T-cell (primary cell): ENCODE measurements at regions not wholly inside any gene's neighbourhood (a gene's known extent, or its start where the extent isn't known, plus 50 kb on each side); places are given as distances from the start of the nearest gene placed in this dataset.
"Not testable (repeated sequence)": the region's sequence is repeated elsewhere in the genome, so short reads cannot be mapped to it uniquely, and the experiment has no call there.

Experiments used
- ATAC-seq, 4 experiments: fragments of 200-7000 bp in 3 of 4; fragments of 150-1000 bp in 1 of 4; cut with Tn5 transposase; replicated peaks in 1 of 4; 1 replicate in 3 of 4; 2 replicates in 1 of 4; pipeline ENCODE4 v1.10.0; 2021; ENCODE audit warnings: moderate library complexity in 3 of 4, mild to moderate bottlenecking in 2 of 4, moderate number of reproducible peaks in 1 of 4
- CTCF ChIA-PET, 2 donors: fragments of 300-600 bp; sonication (Branson Sonifier 250); formaldehyde crosslinking; loops; one replicate each; lab custom pipeline; 2022; ENCODE audit warnings: antibody characterized with exemption in 2 of 2; lab: Charles Lee
- POLR2A ChIA-PET, 2 donors: fragments of 300-600 bp; sonication (Branson Sonifier 250); formaldehyde crosslinking; loops; one replicate each; lab custom pipeline; 2022; ENCODE audit warnings: antibody characterized with exemption in 2 of 2; lab: Charles Lee
- DNase-seq, 35 experiments: peaks; one replicate each; pipeline versions ENCODE4 v3.0.0 to v3.0.0-alpha.2; 2013 to 2023
- H3K27ac ChIP-seq: one replicate; pipeline ENCODE4 v1.5.1; 2013; ENCODE audit warnings: low read length
- H3K27me3 ChIP-seq, 2 experiments: replicated peaks in 1 of 2; 1 replicate in 1 of 2; 2 replicates in 1 of 2; pipeline versions ENCODE4 v1.6.1 to v1.7.0; 2013; ENCODE audit warnings: low read length in 1 of 2, mixed read lengths in 1 of 2; ENCODE audit not compliant: control insufficient read depth in 2 of 2, insufficient read depth in 2 of 2; ENCODE audit errors: extremely low read depth in 1 of 2
- H3K36me3 ChIP-seq, 2 donors: 1 replicate in 1 of 2; 2 replicates in 1 of 2; pipeline versions ENCODE4 v1.6.1 to v1.7.0; 2013; ENCODE audit warnings: low read length in 1 of 2; ENCODE audit not compliant: control insufficient read depth in 2 of 2, insufficient read depth in 1 of 2; ENCODE audit errors: extremely low read depth in 1 of 2
- H3K4me1 ChIP-seq, 2 experiments: 1 replicate in 1 of 2; 2 replicates in 1 of 2; pipeline versions ENCODE4 v1.6.1 to v1.7.0; 2013; ENCODE audit warnings: low read length in 2 of 2, mixed read lengths in 1 of 2; ENCODE audit not compliant: insufficient read depth in 2 of 2, control insufficient read depth in 1 of 2; ENCODE audit errors: extremely low read depth in 1 of 2
- H3K4me3 ChIP-seq, 2 donors: 1 replicate in 1 of 2; 2 replicates in 1 of 2; pipeline versions ENCODE4 v1.5.1 to v1.7.0; 2013; ENCODE audit warnings: mild to moderate bottlenecking in 2 of 2, low read length in 1 of 2, moderate library complexity in 1 of 2; ENCODE audit not compliant: control insufficient read depth in 1 of 2; ENCODE audit errors: extremely low read depth in 1 of 2
- H3K9me3 ChIP-seq: 2 replicates; pipeline ENCODE4 v1.7.0; 2013
- H3K27ac Mint-ChIP-seq, 2 donors: one replicate each; pipeline ENCODE4 v1.8.0; 2020 to 2021; ENCODE audit warnings: mild to moderate bottlenecking in 2 of 2, mixed read lengths in 2 of 2
- H3K27me3 Mint-ChIP-seq, 2 donors: one replicate each; pipeline ENCODE4 v1.8.0; 2021 to 2022; ENCODE audit warnings: mixed read lengths in 2 of 2
- H3K36me3 Mint-ChIP-seq: one replicate; pipeline ENCODE4 v1.8.0; 2021; ENCODE audit warnings: mixed read lengths
- H3K4me1 Mint-ChIP-seq, 3 donors: one replicate each; pipeline ENCODE4 v1.8.0; 2020 to 2022; ENCODE audit warnings: mixed read lengths in 3 of 3, mild to moderate bottlenecking in 1 of 3
- H3K4me3 Mint-ChIP-seq, 3 donors: one replicate each; pipeline ENCODE4 v1.8.0; 2020 to 2022; ENCODE audit warnings: mild to moderate bottlenecking in 3 of 3, mixed read lengths in 3 of 3, moderate library complexity in 3 of 3
- H3K9me3 Mint-ChIP-seq, 3 donors: one replicate each; pipeline ENCODE4 v1.8.0; 2020 to 2022; ENCODE audit warnings: mixed read lengths in 3 of 3
- WGBS: methylation state at CpG from one replicate; pipeline ENCODE4 v1.1.5; 2013; ENCODE audit warnings: missing lambda C conversion rate; ENCODE audit not compliant: insufficient coverage; 5-methylcytosine and 5-hydroxymethylcytosine counted together

DNA sequence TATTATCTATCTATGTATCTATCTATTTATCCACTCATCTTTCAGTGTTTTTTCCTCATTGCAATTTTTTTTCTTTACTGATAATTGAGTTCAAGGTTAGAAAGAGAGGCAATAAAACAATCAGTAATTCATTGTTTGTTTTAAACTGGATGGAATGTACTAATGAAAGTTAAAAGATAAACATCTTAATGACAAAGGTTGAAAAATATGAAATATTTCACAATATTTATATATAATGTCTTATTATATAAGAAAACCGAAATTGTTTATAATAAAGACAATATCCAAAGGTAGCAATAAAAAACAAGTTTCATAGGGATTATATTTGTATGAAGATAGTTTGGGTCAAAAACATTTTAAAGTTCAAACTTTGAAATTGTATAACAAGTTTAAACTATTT lies 1015.5 kb upstream of the MIR17HG start:
- Histone ChIP-seq H3K27me3 (no peaks in the 10 kb centered on the region), H3K9me3 (no peaks in the 10 kb centered on the region), H3K27ac (no peak overlapping the region), H3K4me3 (no peak overlapping the region), H3K4me1 (no peaks in the 10 kb centered on the region), H3K36me3 (no peaks in the 10 kb centered on the region)
- ATAC-seq (no peak), DNase-seq (no peak)
- no peak overlapping the region for H3K27ac Mint-ChIP-seq
- no peaks in the 10 kb centered on the region for H3K4me1 Mint-ChIP-seq
- WGBS = no CpG with 5 or more reads among the region's 1 CpG
- no peak overlapping the region for H3K4me3 Mint-ChIP-seq
- CTCF ChIA-PET = no interaction called here
- peaks cover 4 to 8% (median 4%) of the 10 kb centered on the region in 3 donors for H3K9me3 Mint-ChIP-seq
- H3K27me3 Mint-ChIP-seq = no peaks in the 10 kb centered on the region
- H3K36me3 Mint-ChIP-seq = no peaks in the 10 kb centered on the region
- POLR2A ChIA-PET = no interaction called here

DNA sequence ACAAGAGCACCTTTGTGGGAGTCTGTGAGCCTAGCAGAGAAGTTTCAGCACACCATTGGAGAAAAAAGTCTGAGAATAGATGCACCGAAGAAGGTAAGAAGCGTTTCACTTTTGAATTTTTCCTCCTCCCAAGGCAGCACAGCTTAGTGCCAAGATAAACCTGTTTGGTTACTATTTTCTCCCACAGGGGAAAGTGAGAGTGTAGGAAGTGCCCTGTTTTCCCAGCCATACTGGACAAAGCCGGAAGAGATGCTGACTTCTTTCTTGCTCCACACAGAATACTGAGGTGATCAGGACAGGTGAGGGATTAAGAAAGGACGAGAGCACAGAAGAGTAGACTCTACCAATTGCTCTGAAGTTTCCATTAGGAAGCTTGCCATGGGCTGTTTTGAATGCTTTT lies 1011.0 kb upstream of the MIR17HG start:
- Histone ChIP-seq H3K27me3 (no peaks in the 10 kb centered on the region), H3K4me3 (no peak overlapping the region), H3K36me3 (no peaks in the 10 kb centered on the region), H3K9me3 (no peaks in the 10 kb centered on the region), H3K27ac (no peak overlapping the region), H3K4me1 (no peaks in the 10 kb centered on the region)
- Mint-ChIP-seq H3K36me3 (no peaks in the 10 kb centered on the region), H3K4me3 (no peak overlapping the region), H3K27ac (no peak overlapping the region), H3K4me1 (no peaks in the 10 kb centered on the region), H3K9me3 (peaks cover 9 to 22% (median 13%) of the 10 kb centered on the region in 3 donors), H3K27me3 (no peaks in the 10 kb centered on the region)
- no peak for DNase-seq
- no peak for ATAC-seq
- ChIA-PET CTCF (no interaction called here), POLR2A (no interaction called here)
- WGBS = 100% methylated on average over 1 of the region's 4 CpGs

DNA sequence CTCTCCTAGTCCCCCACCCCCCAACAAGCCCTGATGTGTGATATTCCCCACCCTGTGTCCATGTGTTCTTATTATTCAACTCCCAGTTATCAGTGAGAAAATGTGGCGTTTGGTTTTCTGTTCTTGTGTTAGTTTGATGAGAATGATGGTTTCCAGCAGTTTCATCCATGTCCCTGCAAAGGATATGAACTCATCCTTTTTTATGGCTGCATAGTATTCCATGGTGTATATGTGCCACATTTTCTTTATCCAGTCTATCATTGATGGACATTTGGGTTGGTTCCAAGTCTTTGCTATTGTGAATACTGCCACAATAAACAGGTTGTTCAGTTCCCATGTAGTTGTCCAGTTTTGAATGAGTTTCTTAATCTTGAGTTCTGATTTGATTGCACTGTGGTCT lies 1006.1 kb upstream of the MIR17HG start:
- H3K27ac ChIP-seq, ATAC-seq, H3K36me3 Mint-ChIP-seq, H3K27me3 ChIP-seq, H3K27me3 Mint-ChIP-seq, POLR2A ChIA-PET, H3K4me3 Mint-ChIP-seq, H3K4me1 ChIP-seq, H3K9me3 ChIP-seq, H3K4me1 Mint-ChIP-seq, H3K4me3 ChIP-seq, DNase-seq, H3K27ac Mint-ChIP-seq, CTCF ChIA-PET, H3K36me3 ChIP-seq: not testable (repeated sequence)
- H3K9me3 Mint-ChIP-seq = peaks cover 14 to 30% (median 14%) of the 10 kb centered on the region in 3 donors
- no CpG with 5 or more reads among the region's 1 CpG for WGBS

DNA sequence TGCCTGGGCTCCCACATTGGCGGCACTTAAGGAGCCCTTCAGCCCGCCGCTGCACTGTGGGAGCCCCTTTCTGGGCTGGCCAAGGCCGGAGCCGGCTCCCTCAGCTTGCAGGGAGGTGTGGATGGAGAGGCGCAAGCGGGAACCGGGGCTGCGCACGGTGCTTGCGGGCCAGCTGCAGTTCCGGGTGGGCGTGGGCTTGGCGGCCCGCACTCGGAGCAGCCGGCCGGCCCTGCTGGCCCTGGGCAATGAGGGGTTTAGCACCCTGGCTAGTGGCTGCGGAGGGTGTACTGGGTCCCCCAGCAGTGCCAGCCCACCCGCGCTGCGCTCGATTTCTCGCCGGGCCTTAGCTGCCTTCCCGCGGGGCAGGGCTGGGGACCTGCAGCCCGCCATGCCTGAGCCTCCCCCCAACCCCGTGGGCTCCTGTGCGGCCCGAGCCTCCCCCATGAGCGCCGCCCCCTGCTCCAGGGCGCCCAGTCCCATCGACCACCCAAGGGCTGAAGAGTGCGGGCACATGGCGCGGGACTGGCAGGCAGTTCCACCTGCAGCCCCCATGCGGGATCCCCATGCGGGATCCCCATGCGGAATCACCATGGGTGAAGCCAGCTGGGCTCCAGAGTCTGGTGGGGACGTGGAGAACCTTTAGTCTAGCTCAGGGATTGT lies 998.9 kb upstream of the MIR17HG start:
- 92% methylated on average over 38 of the region's 42 CpGs for WGBS

DNA sequence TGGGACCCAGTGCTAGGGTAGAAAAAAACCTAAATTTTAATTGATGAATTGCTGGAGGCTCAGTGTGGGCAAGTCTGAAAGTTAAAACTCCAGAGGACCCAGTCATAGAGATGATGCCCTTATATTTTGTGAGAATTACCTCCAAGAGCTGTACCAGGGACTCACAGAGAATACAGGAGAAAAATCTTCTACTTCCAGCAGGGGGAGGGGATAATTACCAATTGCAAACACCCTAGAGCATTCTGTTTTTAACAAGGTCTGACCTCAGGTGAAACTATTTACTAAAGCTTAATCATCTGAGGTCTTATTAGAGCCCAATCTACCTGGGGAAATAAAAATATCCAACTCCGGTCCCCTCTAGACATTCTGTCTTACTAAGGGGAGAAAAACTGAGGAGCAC lies 994.7 kb upstream of the MIR17HG start:
- no peaks in the 10 kb centered on the region for H3K4me1 Mint-ChIP-seq

More for the DNA sequence above, 998.9 kb upstream of the MIR17HG start:
- H3K4me1 ChIP-seq, H3K4me3 ChIP-seq, H3K36me3 Mint-ChIP-seq, DNase-seq, H3K27me3 ChIP-seq, H3K9me3 ChIP-seq, H3K4me3 Mint-ChIP-seq, H3K27ac Mint-ChIP-seq, H3K27me3 Mint-ChIP-seq, POLR2A ChIA-PET, H3K27ac ChIP-seq, ATAC-seq, CTCF ChIA-PET, H3K36me3 ChIP-seq, H3K4me1 Mint-ChIP-seq: not testable (repeated sequence)
- H3K9me3 Mint-ChIP-seq = peaks cover 8 to 11% (median 11%) of the 10 kb centered on the region in 3 donors

DNA sequence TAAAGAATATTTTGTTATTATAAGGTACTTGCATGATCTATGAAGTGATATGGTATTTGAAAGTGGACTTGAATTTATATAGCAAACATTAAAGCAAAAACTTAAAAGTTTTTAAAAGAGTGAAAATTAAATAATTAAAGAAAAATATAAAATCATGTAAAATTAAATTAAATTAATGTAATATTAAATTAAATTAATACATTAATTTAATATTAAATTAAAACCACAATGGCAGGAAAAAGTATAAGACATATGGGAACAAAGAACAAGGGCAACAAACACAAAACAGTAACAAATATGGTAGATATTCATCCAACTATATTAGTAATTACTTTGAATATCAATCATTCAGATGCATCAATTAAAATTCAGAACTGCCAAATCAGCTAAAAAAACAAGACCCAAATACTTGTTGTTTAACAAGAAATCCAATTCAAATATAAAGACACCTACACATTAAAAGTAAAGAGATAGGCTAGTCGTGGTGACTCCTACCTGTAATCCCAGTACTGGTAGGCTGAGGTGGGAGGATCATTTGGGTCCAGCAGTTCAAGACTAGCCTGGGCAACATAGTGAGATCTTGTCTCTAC lies 992.2 kb upstream of the MIR17HG start:
- H3K27me3 ChIP-seq = no peaks in the 10 kb centered on the region
- H3K27ac ChIP-seq = no peak overlapping the region
- Mint-ChIP-seq H3K27ac (no peak overlapping the region), H3K4me1 (no peaks in the 10 kb centered on the region), H3K4me3 (no peak overlapping the region), H3K36me3 (no peaks in the 10 kb centered on the region), H3K9me3 (peaks cover 0 to 17% (median 17%) of the 10 kb centered on the region in 3 donors), H3K27me3 (no peaks in the 10 kb centered on the region)
- H3K9me3 ChIP-seq = peaks cover 3% of the 10 kb centered on the region
- ChIA-PET POLR2A (no interaction called here), CTCF (no interaction called here)
- no peaks in the 10 kb centered on the region for H3K36me3 ChIP-seq
- no peak for DNase-seq
- ATAC-seq = no peak
- H3K4me1 ChIP-seq = no peaks in the 10 kb centered on the region
- no peak overlapping the region for H3K4me3 ChIP-seq
- no CpG with 5 or more reads among the region's 1 CpG for WGBS

More for the DNA sequence above, 994.7 kb upstream of the MIR17HG start:
- ATAC-seq (no peak), DNase-seq (no peak)
- Histone ChIP-seq H3K4me1 (no peaks in the 10 kb centered on the region), H3K4me3 (no peak overlapping the region), H3K27ac (no peak overlapping the region), H3K9me3 (peaks cover 3% of the 10 kb centered on the region), H3K36me3 (no peaks in the 10 kb centered on the region), H3K27me3 (no peaks in the 10 kb centered on the region)
- CTCF ChIA-PET = interaction anchor here in 1 of 2 donors (0.6 kb wide), 1 partner anchor 14 kb away, joined by 3 read pairs; no protein-coding TSS in a partner anchor
- no peaks in the 10 kb centered on the region for H3K27me3 Mint-ChIP-seq
- POLR2A ChIA-PET = no interaction called here
- H3K36me3 Mint-ChIP-seq = no peaks in the 10 kb centered on the region
- H3K4me3 Mint-ChIP-seq = no peak overlapping the region
- WGBS = no CpG with 5 or more reads among the region's 1 CpG
- peaks cover 8 to 21% (median 17%) of the 10 kb centered on the region in 3 donors for H3K9me3 Mint-ChIP-seq
- H3K27ac Mint-ChIP-seq = no peak overlapping the region
